GM21423 (cell line): ENCODE measurements at regions not wholly inside any gene's neighbourhood (a gene's known extent, or its start where the extent isn't known, plus 50 kb on each side); places are given as distances from the start of the nearest gene placed in this dataset.

ENCODE experiments used
- ATAC-seq: cut with Tn5 transposase; IDR thresholded peaks from one replicate; pipeline ENCODE4 v1.9.1; 2021; ENCODE audit warnings: mild to moderate bottlenecking, moderate library complexity; ENCODE audit not compliant: unreplicated experiment

DNA sequence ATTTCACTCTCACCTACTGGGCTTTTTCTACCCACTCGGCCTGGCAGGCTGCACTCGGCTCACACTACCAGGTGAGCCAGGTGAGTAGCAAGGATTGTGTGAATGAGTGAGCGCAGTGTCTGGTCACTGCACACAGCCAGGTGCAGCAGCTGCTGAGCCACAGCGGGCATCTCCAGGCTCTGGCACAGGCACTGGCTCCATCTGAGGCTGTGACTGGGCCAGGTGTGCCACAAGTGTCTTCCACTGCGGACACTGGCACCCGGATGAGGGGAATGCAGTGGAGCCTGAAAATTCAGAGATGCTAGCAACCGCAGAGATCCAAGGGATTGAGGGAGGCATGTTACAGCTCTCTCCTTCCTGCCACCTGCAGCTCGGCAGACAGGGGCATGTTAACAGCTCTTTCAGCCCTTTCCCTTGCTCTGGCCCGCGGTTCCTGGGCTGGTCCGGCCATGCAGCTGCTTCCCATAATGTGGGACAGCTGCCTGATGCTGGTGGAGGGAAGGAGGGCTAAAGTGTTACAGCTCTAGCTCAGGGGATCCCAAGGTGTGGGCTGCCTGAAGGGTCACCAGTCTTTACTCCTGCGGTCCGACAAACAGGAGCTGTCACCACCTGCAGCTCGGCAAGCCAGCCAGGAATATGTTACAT lies 1038.3 kb downstream of the AMY1C start:
- ATAC-seq: no peak

DNA sequence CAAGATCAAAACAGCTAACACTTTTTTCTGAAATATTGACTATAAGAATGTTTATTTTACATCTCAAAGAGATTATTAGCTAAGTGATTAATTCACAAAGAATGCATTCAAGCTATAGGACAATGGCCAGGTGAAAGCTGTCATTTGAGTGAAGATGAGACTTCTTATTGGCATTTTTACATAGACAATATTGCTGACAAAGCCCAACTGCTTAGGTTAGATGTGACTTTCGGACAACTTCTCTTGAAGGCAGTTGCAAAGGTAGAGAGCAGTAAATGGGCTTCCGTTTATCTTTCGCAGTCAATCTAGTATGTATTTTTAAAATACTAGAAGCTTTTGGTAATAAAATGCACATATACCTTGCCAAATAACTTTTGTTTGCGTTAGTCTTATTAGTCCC lies 1041.3 kb downstream of the AMY1C start:
- no peak for ATAC-seq

DNA sequence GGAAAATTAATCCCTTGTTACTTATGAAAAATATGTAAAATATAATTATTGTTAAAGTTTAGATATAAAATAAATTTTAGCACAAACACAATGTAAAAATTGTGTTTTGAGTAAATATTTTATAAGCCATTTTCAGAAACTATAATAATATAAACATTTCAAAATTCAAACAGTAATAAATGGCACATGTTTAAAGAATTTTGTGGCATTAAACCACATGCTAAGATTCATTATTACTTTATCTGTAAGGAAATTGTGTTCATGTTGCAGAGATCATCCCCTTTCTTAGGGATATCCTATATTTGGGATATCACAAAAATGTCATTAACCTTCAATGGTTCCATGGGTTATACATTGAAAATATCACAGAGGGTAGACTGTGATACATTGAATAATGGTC lies 1044.3 kb downstream of the AMY1C start:
- ATAC-seq: no peak

- ATAC-seq: no peak
These were observed 1046.2 kb downstream of the AMY1C start for GRCh38 chr1:104795931-104796330.

- no peak for ATAC-seq
These were observed 1048.3 kb downstream of the AMY1C start for GRCh38 chr1:104797982-104798381.

GRCh38 chr1:104801344-104801743 lies 1051.6 kb downstream of the AMY1C start:
- ATAC-seq: no peak

DNA sequence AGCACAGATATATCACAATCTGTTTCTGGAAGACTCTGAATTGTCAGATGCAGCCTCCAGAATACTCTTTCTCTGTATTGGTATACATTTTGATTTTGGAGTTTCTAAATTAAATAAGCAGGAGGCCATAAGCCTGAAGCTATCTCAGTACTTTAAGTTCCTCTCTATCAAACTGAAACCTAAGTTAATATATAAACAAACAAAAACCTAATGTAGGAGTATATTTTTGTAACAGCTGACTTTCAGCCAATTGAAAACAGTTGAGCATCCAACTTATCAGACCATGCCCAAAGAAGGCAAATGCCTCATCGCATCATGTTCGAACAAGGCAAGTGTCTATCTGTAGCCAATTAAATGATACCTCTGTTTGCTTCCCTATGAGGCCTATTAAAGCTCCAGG lies 1054.4 kb downstream of the AMY1C start:
- ATAC-seq: no peak

GRCh38 chr1:104807590-104807989 lies 1057.9 kb downstream of the AMY1C start:
- ATAC-seq: no peak

DNA sequence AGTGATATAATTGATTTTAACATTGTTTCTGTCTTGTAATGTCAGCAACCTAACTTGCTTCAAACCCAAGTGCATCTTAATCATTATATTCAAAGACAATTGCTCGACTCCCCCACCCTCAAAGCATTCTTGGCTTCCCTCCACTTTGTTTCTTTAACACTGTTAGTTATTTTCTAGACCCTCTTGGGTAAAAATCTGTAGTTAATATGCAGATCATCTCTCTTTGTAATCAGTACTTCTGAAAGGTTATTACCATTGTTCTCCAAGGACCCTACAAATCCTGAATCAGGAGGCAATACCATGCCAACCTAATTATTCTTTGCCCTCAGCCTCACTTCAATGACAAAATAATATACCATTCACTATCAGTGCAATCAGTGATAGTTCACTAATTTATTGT lies 1075.7 kb downstream of the AMY1C start:
- no peak for ATAC-seq

DNA sequence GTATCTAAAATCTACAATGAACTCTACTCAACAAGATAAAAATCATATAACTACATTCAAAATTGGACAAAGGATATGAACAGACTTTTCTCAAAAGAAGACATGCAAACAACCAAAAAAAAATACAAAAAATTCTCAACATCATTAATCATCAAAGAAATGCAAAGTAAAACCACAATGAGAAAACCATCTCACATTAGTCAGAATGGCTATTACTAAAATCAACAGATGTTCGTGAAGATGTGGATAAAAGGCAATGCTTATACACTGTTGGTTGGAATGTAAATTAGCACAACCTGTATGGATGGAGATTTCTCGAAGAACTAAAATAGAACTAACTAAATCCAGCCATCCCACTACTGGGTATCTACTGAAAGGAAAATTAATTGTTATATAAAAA lies 1080.8 kb downstream of the AMY1C start:
- ATAC-seq: no peak

- no peak for ATAC-seq
These were observed 1102.5 kb downstream of the AMY1C start for GRCh38 chr1:104852151-104852550.

GRCh38 chr1:104853276-104853675 lies 1103.6 kb downstream of the AMY1C start:
- no peak for ATAC-seq

- no peak for ATAC-seq
These were observed 1104.8 kb downstream of the AMY1C start for GRCh38 chr1:104854529-104854928.

DNA sequence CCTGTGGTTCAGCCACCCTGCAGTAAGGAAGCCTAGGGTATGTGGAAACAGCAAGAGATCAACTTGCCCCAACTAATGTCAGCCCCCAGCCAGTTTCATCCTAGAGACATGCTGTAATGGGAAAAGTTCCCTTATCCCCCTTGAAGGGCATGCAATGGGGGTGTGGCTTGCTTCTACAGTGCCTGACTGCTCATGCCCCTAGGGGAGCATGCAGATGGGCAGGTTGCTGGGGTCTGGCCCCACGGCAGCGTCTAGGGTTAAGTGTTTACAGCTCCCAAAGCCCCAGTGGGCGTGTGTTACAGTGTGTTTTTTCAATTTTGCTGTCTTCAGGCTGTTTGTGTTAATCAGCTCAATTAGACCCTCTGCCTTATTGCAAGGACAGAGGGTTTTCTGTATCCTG lies 1105.9 kb downstream of the AMY1C start:
- no peak for ATAC-seq

- ATAC-seq: no peak
These were observed 1106.4 kb downstream of the AMY1C start for GRCh38 chr1:104856091-104856490.

DNA sequence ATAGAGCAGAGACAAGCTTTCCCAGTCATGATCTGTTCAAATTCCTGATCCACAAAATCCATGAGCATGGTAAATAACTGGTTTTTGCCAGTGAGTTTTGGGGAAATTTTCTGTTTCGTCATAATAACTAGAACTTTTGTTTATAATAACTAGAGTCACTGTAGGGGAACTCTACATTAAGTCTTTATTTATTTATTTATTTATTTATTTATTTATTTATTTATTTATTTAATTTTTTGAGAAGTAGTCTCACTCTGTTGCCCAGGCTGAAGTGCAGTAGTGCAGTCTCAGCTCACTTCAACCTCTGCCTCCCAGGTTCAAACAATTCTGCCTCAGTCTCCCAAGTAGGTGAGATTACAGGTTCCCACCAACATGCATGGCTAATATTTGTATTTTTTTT lies 1106.8 kb downstream of the AMY1C start:
- no peak for ATAC-seq

DNA sequence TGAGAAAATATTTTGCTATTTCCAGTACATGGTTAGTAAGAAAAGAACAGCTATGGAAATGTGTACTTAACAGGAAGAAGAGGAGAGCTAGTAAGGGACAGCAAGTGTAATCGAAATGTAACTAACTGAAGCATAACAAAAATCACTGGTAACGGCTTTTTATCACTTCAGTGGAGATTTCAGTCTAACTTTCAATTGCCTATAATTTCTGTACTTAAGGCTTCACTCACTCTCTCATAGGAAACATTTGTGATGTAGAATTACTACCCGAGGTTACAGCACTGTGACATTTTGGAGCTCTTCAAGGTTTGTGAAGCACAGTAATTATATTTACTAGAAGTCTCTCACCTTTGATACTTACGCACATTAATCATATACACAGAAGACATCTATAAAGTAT lies 1119.1 kb downstream of the AMY1C start:
- ATAC-seq: no peak

GRCh38 chr1:104874044-104874443 lies 1124.3 kb downstream of the AMY1C start:
- peak; percentile 90 for ATAC-seq

DNA sequence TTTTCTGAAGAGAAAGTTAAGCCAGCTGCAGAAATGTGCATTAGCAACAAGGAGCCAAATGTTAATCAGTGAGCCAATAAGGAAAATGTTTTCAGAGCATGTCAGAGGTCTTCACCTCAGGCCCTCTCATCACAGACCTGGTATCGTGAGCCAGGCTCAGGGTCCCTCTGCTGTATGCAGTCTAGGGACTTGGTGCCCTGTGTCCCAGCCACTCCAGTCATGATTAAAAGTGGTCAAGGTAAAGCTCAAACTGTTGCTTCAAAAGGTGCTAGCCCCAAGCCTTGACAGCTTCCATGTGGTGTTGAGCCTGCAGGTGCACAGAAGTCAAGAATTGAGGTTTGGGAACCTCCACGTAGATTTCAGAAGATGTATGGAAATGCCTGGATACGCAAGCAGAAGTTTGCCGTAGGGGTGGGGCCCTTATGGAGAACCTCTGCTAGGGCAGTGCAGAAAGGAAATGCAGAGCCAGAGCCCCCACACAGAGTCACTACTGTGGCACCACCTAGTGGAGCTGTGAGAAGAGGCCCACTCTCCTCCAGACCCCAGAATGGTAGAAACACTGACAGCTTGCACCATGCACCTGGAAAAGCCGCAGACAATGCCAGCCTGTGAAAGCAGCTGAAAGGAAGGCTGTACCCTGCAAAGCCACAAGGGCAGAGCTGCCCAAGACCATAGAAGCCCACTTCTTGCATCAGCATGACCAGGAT lies 1128.7 kb downstream of the AMY1C start:
- ATAC-seq: no peak

DNA sequence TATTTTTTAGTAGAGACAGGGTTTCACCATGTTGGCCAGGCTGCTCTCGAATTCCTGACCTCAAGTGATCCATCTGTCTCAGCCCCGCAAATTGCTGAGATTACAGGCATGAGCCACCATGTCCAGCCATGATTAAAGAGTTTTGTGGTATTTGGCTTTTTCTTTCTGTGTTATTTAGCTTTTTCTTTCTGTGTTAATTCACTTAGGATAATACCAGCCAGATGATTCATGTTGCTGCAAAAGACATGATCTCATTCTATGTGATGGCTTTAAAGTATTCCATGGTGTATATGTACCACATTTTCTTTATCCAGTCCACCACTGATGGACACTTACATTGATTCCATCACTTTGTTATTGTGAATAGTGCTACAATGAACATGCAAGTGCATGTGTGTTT lies 1135.2 kb downstream of the AMY1C start:
- ATAC-seq: no peak

DNA sequence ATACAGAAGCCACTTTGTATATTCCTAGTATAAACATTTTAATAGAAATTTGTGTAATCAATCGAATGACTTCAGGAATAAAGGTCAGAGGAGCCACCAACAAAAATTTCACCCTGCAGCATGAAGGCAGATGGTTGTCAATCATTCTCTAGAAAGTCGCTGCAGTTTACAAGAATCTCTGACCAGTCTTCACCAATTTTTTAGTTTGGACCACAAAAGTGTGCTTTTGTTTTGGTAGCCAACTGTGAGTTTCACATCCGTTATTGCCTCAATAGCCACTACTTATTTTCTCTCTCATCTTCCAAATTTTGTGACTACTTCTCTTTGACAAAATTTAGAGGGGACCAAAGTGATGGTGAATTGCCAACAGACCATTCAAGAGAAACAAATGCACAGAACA lies 1155.6 kb downstream of the AMY1C start:
- ATAC-seq: no peak

DNA sequence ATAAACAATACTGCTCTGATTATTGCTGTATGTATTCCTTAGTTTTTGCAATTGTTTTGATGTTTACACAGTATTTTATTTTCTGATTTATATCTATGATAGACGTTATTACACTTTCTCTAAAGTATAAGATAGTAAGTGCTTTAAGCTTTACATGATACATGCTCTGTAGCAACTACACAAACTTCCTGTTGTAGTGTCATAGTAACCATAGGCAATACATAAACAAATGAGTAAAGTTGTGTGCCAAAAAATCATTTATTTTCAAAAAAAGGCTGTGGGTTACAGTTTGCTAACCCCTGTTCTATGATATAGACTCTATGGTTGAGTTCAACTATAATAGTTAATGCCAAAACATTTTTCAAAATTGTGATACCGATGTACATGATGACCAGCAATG lies 1156.4 kb downstream of the AMY1C start:
- ATAC-seq: no peak

DNA sequence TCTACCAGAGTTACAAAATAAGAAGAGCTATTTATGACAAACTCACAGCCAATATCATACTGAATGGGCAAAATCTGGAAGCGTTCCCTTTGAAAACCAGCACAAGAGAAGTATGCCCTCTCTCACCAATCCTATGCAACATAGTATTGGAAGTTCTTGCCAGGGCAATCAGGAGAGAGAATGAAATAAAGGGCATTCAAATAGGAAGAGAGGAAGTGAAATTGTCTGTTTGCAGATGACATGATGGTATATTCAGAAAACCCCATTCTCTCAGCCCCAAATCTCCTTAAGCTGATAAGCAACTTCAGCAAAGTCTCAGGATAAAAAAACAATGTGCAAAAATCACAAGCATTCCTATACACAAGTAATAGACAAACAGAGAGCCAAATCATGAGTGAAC lies 1169.5 kb downstream of the AMY1C start:
- no peak for ATAC-seq
